HEK293 (cell line): ENCODE measurements at regions not wholly inside any gene's neighbourhood (a gene's known extent, or its start where the extent isn't known, plus 50 kb on each side); places are given as distances from the start of the nearest gene placed in this dataset.

ENCODE experiments used
- YY1 ChIP-seq: fragments of 450-650 bp; formaldehyde crosslinking; IDR thresholded peaks from 2 replicates; pipeline ENCODE4 v1.5.1; 2018; ENCODE audit warnings: missing biosample characterization, missing genetic modification characterization
- TF ChIP-seq, protein P1 (sequence below): fragments of 450-650 bp; formaldehyde crosslinking; IDR thresholded peaks from 2 replicates; pipeline ENCODE4 v1.5.1; 2016; ENCODE audit warnings: missing biosample characterization, missing genetic modification characterization

GRCh38 chr13:63166345-63166744 is 1750.7 kb upstream of the PCDH20 start:
- no peak for TF ChIP-seq YY1 (tag by site-specific recombination)
- TF ChIP-seq, protein P1, sequence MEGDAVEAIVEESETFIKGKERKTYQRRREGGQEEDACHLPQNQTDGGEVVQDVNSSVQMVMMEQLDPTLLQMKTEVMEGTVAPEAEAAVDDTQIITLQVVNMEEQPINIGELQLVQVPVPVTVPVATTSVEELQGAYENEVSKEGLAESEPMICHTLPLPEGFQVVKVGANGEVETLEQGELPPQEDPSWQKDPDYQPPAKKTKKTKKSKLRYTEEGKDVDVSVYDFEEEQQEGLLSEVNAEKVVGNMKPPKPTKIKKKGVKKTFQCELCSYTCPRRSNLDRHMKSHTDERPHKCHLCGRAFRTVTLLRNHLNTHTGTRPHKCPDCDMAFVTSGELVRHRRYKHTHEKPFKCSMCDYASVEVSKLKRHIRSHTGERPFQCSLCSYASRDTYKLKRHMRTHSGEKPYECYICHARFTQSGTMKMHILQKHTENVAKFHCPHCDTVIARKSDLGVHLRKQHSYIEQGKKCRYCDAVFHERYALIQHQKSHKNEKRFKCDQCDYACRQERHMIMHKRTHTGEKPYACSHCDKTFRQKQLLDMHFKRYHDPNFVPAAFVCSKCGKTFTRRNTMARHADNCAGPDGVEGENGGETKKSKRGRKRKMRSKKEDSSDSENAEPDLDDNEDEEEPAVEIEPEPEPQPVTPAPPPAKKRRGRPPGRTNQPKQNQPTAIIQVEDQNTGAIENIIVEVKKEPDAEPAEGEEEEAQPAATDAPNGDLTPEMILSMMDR, result no peak
